Iris pigment epithelial cell (primary cell): ENCODE measurements at regions not wholly inside any gene's neighbourhood (a gene's known extent, or its start where the extent isn't known, plus 50 kb on each side); places are given as distances from the start of the nearest gene placed in this dataset.
"Not testable (repeated sequence)": the region's sequence is repeated elsewhere in the genome, so short reads cannot be mapped to it uniquely, and the experiment has no call there.

Experiments used
- DNase-seq: peaks from one replicate; pipeline ENCODE4 v3.0.0-alpha.2; 2011; ENCODE audit warnings: low read depth

DNA sequence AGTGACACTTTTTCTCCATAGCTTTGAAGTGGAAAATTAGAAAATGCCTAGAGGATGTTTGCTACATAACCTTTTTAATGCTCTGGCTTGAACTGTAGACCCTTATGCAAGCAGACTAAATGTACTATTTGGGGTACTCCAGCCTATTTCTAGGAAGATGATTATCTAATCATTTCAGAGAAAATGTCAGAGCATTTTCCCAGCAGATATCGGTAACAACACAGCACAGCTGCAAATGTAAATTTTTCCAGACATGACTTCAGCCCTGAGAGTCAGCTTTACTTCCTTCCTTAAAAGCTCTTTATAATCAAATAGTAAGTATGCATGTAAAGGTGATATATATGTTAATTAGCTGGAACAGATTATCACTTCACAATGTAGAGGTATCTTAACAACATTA is 1647.1 kb downstream of the SUCLG1 start:
- DNase-seq, result no peak

DNA sequence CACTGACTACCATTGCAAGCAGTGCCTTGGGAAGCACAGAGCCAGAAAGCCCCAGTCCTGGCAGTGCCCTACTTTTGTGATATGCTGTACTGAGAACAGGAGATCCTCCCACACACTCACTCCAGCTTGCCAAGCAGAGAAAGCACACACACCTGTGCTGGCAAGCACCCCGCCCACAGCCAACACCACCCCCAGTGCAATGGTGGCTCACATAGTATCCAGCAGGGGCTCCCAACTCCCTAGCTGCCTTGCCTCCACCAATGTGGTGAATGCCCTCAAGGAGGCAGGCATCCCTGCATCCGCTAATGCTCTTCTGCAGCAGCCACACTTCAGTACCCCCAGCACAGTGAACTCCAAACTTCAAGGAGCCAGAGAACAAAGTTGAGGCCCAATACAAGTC is 1655.8 kb downstream of the SUCLG1 start:
- no peak for DNase-seq

DNA sequence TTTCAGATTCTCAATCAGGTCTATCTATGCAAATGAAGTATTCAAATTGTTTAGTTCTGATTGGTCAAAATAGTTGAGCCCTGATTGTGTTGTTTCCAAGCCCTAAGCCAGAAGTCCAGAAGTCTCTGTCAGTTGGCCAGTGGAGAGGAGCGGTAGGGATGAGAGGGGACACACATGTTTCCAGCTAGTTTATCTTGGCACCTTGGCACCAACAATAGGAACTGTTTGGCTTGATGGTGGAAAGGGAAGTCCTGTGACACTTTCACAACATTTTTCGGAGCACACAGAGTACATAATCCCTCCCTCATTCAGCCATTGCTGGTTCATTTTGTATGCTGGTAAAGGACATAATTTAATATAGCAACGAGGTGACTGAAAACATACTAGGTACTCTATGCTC is 1661.6 kb downstream of the SUCLG1 start:
- no peak for DNase-seq

DNA sequence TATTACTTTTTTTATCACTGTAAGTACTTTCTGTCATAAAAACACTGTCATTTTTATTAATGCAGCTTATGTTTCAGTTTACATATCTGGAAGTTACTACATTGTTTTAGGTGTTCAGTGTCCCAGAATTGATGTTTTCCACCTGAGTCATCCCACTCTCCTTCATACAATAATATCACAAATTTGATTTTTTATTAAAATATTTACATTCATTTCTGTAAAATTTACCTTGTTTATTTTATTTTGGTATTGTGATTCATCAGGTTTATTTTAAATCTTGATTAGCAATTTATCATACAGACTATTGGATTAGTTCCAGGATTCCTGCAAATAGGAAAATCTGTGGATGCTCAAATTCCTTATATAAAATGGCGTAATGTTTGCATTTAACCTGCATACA is 1662.9 kb downstream of the SUCLG1 start:
- peak; percentile 63 for DNase-seq

DNA sequence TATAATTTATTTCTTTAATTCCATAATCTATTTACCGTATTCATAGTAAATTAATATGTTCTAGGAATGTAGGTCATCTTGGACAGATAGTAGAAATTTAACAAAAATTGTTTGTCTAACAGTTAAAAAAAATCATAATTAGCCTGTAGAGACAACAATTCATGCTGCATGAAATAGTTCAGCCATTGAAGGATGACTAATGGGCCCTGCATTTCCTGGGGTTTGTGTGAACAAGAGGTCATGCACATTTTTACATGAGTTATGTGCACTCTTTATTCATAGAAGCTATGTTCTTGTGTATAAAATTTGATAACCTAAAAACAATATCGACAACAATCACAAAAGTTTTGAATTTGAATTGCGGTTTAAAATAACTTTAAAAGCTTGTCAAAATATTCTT is 1663.6 kb downstream of the SUCLG1 start:
- DNase-seq, result peak; percentile 92

DNA sequence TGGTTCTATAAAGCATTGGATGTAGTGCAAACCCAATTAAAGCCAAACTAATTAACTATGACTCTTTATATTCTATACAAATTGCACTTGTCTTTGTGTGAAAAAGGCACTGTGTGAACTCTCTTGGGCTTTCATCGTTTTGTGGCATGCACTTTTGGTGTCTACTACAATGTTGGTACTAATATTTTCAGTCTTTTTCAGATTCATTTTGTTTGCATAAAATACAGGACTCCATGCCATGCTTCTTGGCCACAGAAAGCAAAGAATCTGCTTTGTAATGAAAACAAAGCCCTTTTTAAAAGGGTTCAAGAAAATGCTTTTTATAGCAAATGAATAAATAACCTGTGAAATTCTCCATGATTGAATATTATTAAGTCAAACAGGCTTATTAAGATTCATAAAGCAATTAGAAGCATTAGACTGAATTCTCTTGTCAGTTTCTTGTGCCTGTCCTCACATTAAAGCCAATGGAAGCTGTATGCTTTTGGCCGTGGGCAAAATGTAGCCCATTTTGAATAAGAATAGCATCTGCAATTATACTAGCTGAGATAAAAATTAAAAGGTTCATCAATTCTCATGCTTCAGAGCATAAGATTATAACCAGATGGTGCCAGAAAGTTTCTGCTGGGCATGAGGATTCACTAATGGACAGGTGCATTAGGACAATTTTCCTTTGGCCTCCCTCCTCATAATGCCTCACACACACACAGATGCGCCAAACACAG is 1665.2 kb downstream of the SUCLG1 start:
- DNase-seq, result no peak

DNA sequence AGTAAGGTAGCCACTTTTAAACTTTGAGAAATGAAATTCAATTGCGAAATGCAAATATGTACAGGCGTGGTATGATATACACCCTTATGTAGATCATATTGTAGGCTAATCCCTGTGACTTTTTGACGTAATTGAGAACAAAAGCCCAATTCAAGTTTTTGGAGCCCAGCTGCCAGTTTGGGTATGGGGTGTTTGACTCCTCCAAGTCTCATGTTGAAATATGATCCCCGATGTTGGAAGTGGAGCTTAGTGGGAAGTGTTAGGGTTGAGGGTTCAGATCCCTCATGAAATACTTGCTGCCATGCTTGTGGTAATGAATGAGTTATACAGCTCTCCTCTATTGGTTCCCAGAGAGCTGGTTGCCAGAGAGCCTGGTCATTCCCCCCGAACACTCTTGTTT is 1666.8 kb downstream of the SUCLG1 start:
- DNase-seq, result no peak

DNA sequence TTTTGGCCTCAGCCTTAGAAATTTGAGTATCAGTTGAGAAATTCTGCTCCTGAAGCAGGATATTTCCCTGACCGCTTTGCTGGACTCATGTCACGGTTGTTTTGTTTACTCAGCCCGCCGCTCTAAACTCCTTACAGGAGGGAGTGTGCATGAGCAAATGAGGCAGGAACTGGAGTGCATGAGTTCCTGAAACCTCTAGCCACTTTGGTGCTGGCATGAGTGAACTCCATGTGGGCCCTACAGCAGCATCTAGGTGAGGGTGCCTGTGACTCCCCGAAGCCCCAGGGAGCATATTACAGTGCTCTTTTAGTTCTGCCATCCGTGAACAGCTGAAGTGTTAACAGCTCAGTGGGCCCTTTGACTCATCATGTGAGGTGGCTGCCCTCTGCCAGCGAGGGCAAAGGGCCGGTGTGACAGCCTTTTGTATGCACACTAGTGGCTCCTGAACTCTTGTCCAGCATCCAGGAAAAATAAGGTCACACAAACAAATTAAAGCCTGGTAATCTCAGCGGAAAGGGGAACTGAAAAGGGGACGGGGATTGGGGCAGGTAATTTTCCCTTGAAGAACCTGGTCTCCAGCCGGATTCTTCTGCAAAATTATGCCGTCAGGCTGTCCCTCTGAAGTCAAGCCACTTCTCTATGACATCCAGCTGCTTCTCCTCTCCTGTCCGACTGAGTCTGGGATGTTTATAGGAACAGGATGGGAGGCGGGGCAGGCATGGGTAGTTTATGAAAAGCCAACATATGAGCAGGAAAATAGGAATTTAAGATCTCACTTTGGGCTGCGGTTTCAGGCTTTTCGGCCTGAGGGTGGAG is 1668.7 kb downstream of the SUCLG1 start:
- peak; percentile 72 for DNase-seq

DNA sequence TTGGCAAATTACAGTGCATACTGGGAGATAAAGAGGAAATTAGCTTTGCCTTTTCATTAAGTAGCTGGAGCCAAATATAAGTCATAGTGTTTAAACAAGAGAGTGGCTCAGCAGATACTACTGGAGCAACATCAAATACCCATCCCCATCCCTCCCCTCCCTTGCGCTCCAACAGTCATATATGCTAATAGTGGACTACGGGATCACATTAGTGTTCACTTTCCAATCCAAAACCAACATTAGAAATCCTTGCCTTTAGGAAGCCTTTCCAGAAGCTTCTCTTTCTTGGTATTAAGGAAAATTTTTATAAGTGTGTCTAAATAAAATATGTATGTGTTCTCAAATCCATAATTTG is 1669.3 kb downstream of the SUCLG1 start:
- DNase-seq, result peak; percentile 37

DNA sequence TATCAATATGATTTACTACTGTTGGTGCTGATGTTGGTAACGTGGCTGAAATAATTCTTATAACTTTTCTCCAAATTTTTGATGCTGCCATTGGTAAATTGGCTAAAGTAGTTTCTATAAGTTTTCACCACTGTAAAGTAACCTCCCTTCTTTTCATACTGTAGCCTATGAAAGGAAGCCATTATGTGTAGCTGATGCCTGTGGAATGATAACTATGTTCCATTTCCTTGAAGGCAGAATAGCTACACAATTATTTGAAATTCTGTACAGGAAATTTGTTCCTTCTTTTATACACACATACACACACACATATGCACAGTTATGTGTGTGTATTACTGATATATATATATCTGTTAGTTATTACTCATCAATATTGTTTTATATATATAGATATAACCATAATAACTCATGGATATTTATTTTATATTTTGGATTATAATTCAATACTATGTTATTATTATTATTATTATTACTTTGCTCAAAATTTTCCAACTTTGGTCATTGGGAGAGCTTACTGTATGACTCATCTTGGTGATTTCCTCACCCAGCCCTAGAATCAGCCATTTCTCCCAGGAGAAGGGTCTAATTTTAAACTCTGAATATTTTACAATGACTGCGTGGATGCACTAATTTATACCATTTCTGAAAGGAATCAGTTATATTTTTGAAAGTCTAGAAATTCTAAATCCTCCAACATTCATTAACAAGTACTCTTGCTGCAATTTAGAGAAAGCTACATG is 1677.7 kb downstream of the SUCLG1 start:
- DNase-seq, result peak; percentile 63

DNA sequence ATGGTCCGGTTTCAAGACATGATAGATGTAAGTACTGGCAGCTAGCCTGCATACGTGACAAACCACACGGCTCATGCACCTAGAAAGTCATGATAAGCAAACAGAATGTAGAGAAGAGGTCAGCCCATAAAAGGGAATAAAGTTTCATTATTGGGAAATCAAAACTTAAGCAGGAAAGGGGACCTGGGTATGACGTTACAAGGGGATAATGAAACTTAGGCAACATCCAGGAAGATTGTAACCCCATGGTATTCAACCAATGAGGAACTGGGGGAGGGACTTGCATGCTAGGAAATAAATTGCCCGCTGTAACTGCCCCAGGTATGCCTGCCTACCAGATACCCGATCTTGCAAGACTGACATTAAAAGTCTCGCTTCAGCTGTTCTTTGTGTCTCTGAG is 1679.0 kb downstream of the SUCLG1 start:
- DNase-seq, result no peak

DNA sequence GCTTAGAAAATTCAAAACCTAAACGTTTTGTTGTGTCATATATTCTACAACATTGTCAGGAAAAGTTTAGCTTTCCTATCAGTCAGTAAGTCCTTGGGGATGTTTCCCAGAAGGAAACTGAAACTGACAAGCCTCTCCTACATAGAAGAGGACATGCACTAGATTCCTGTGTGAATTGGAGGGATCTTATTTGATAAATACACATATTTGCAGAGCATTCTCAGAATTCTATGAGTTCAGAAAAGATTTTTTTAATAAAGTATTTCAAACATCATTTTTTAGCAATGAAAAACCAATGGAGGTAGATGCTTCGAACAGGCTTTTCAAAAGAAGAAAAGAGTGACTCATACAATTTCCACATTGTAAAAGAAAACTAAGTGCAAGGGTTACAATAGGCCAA is 1706.7 kb downstream of the SUCLG1 start:
- peak; percentile 25 for DNase-seq

DNA sequence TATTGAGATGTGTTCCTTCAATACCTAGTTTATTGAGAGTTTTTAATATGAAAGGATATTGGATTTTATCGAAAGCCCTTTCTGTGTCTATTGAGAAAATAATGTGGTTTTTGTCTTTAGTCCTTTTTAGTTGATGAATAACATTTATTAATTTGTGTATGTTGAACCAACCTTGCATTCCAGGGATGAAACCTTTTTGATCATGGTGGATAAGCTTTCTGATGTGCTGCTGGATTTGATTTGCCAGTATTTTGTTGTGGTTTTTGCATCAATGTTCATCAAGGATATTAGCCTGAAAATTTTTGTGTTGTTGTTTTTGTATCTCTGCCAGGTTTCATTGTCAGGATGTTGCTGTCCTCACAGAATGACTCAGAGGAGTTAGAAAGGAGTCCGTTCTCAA is 1710.4 kb downstream of the SUCLG1 start:
- DNase-seq, result peak; percentile 6

DNA sequence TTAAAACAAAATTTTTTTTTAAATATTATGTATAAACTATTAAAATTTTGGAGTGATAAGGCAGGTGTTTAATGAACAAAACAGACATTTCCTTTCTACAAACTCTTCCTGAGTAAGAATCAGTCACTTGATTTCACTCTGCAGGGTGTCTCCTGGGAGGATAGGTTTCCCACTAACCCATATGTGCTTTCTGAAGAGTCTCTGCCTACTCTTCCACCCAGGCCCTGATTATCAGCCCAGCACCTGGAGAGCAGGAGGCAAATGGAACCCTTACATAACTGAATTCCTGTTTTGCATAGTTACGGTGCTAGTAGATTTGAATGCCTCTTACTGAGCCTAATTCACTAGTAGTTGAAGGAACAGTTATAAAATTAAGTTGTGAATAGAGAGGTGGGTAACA is 1718.6 kb downstream of the SUCLG1 start:
- no peak for DNase-seq

DNA sequence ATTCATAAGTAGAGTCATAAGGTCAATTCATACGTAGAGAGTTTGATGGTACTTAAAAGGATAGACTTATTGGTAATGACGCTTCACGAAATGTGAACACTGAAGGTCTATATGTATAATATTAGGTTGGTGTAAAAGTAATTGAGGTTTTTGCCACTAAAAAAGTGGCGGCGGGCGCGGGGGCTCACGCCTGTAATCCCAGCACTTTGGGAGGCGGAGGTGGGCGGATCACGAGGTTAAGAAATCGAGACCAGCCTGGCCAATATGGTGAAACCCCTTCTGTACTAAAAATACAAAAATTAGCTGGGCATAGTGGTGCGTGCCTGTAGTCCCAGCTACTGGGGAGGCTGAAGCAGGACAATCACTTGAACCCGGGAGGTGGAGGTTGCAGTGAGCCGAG is 1721.1 kb downstream of the SUCLG1 start:
- not testable (repeated sequence) for DNase-seq

DNA sequence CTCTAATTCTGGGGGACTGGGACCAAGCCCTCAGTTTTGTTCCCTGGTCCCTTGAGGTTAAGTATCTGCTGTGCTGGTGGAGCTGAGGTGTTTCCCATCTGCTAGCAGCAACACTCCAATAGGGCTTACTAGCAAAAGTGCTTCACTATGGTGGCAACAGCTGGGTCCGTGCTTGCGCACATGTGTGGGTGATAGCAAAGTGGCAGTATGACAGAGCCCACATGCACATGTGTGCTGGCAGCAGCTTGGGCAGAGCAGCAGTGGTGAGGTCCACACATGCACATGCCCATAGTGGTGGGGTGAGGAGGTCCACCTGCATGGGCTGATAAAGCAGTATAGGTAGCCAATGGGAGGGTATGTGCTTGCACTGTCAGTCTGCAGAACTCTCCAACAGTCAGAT is 1723.7 kb downstream of the SUCLG1 start:
- no peak for DNase-seq

DNA sequence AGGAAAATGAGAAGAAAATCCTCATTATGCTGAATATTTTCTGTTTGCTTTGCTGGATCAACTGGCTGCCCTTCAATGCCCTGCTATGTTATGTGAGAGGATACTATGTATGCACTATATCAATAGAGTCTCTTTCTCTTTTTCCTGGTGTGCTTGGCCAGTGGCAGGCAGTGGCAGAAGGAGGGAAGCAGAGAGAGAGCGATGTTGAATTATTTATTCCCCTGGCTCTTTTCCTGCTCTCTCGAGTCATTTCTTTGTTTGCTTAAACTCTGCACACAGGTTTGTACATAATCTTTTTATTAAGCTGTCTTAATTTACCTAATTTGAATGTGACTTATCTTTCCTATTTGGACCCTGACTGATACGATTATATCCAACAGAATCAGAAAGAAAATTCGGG is 1727.3 kb downstream of the SUCLG1 start:
- no peak for DNase-seq

DNA sequence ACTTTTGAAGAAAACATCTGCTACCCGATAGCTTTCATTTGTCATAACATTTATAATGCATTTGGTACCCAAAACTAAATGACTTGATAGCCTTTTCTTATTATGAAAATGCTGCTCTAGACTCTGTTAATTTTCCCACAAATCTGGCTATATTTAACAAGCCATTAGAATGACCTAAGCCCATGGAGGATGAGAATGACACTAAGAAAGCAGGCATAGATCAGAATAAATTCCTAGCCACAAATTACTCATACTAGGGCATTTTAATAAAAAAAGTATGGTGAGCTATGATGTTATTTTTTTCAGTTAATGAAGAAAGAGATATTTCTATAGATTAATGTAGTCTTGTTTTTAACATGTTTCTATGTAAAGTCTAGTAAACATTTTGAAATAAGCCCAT is 1728.3 kb downstream of the SUCLG1 start:
- DNase-seq, result no peak

DNA sequence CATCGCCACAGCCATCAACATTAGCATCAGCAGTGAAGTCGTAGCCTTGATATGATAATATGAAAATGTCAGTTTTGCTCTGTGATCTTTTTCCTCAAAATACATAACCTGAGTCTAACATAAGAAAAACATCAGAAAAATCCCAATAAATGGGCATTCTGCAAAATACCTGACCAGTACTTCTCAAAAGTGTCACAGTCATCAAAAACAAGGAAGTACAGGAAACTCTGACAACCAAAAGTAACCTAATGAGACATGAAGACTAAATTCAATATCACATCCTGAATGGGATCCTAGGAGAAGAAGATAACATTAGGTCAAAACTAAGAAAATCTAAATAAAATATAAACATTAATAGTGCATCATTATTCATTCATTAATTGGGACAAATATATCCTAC is 1731.0 kb downstream of the SUCLG1 start:
- DNase-seq, result no peak

DNA sequence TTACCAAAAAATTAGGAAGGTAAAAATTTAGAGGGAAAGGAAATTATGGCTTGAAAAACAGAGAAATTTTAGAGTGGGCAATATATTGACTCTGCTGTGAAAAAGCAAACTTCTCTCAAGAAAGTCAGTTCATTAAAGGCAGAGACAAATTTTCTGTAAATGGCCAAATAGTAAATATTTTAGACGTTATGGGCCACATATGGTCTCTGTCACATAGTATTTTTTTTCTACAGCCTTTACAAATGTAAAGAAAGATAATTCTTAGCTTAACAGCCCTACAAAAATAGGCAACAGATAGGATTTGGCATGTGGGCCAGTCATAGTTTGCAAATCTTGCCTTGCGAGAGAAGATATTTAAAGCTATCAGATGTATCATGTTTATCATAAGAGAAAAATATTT is 1750.4 kb downstream of the SUCLG1 start:
- no peak for DNase-seq

DNA sequence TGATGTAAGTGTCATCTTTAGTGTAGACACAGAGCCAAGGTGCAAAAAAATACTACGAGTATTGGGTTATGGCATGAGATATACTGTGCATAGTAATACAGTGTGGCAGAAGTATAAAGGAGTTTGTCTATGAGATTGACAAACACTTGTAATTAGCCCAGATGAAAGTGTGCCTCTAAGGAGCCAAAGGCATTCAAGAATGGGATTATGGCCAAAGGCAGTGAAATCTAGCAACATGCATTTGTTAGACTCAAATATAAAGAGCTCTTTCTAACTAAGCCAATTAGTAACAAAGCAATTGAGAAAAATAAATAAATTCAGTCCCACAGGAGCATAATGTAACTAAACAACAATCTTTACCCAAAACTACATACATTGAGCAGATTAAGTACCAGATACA is 1761.8 kb downstream of the SUCLG1 start:
- no peak for DNase-seq

DNA sequence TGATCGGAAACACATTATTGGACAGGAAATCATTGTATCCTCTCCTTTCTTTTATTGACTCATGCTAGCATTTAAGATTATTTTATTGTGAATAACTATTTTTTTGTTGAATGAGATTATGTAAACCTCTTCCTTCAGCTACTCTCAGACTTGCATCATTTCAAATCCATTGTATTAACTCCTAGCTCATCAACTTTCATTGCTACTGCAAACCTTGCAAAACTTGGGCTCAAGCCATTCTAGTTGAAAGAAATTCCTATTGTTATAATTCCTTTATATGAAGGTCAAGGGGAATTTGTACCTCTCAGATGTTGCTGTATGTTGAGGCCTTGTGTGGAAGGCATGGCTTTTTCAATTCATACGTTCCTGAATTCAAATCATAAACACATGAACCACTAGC is 1764.6 kb downstream of the SUCLG1 start:
- no peak for DNase-seq

DNA sequence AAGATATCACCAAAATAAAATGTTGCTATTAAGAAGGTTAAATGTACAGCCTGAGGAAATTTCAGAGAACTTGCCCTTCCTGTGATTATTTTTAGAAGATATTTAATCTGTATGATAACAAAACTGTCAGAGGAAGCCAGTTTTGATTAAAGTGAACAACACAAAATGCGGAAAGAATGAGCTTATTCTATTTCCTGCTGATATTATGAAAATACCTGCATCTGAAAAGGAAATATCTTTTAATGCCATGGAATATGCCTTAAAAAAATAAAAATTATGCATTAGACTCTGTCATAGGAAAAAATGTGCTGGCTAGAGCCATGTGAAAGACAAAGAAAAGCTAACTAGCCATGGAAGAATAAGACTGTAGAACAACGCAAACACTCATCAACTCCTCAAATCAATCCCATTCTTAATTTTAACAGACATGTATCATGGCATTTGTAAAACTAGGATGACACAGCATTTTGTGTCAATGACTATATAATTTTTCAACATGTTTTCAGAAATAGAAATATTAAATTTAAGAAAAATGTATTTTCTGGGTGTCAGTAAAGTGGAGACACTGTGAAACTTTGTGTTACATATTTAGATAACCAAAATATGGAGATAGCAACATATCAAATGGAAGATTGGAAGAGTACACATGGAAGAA is 1768.2 kb downstream of the SUCLG1 start:
- DNase-seq, result no peak
